Vagina (tissue), 2 donors: ENCODE measurements at regions not wholly inside any gene's neighbourhood (a gene's known extent, or its start where the extent isn't known, plus 50 kb on each side); places are given as distances from the start of the nearest gene placed in this dataset.

Source experiments
- DNase-seq, 2 donors: peaks; one replicate each; pipeline ENCODE4 v3.0.0-alpha.2; 2017; ENCODE audit errors: extremely low spot score in 2 of 2
- H3K27ac ChIP-seq: fragments of 200-600 bp; sonication (generic); one replicate; pipeline ENCODE4 v1.5.1; 2019
- H3K27me3 ChIP-seq: fragments of 200-600 bp; sonication (generic); one replicate; pipeline ENCODE4 v1.5.1; 2019
- H3K36me3 ChIP-seq, 2 donors: fragments of 200-600 bp; sonication (generic); one replicate each; pipeline ENCODE4 v1.5.1; 2017 to 2019
- H3K4me1 ChIP-seq: fragments of 200-600 bp; sonication (generic); one replicate; pipeline ENCODE4 v1.5.1; 2019
- H3K4me3 ChIP-seq, 2 donors: fragments of 200-600 bp; sonication (generic); 1 replicate in 1 of 2; 2 replicates in 1 of 2; pipeline ENCODE4 v1.5.1; 2016 to 2019
- H3K9me3 ChIP-seq: fragments of 200-600 bp; sonication (generic); one replicate; pipeline ENCODE4 v1.5.1; 2019
- CTCF ChIP-seq, 3 experiments: fragments of 450-650 bp in 2 of 3; fragments of 200-600 bp in 1 of 3; sonication (generic) in 1 of 3; IDR thresholded peaks; one replicate each; pipeline ENCODE4 v1.5.1; 2017 to 2019; ENCODE audit warnings: antibody characterized with exemption in 3 of 3, mild to moderate bottlenecking in 2 of 3, moderate library complexity in 2 of 3
- POLR2A ChIP-seq, 2 donors: fragments of 450-650 bp; IDR thresholded peaks; one replicate each; pipeline ENCODE4 v1.6.1; 2017; ENCODE audit warnings: antibody characterized with exemption in 2 of 2, mild to moderate bottlenecking in 2 of 2, moderate library complexity in 2 of 2
- POLR2AphosphoS5 ChIP-seq, 2 donors: sonication (generic); formaldehyde crosslinking; IDR thresholded peaks; one replicate each; pipeline ENCODE4 v1.9.0; 2017; ENCODE audit warnings: antibody characterized with exemption in 2 of 2, mild to moderate bottlenecking in 2 of 2, low read depth in 1 of 2; ENCODE audit not compliant: insufficient read depth in 1 of 2
- intact Hi-C: fragments of 100-400 bp; cut with DNase I; formaldehyde crosslinking; loops from one replicate; pipeline ENCODE4 v1.15.1; 2023

- H3K27ac ChIP-seq: no peak overlapping the region
- H3K36me3 ChIP-seq: no peaks in the 10 kb centered on the region
- no peaks in the 10 kb centered on the region for H3K9me3 ChIP-seq
- H3K4me1 ChIP-seq: no peaks in the 10 kb centered on the region
- DNase-seq: no peak
- TF ChIP-seq CTCF (IDR thresholded peaks at IDR 0.05): no peak
- no peak for TF ChIP-seq POLR2AphosphoS5 (IDR thresholded peaks at IDR 0.05; ENCODE audit: insufficient read depth in 1 of 2, low read depth in 1 of 2)
- TF ChIP-seq POLR2A (IDR thresholded peaks at IDR 0.05): no peak
- H3K27me3 ChIP-seq: no peaks in the 10 kb centered on the region
- no peak overlapping the region for H3K4me3 ChIP-seq
- intact Hi-C loops: no loop called here
Observed at GRCh38 chr1:221816899-221817298, 75.0 kb upstream of the DUSP10 start.

GRCh38 chr1:221815660-221816059 lies 73.8 kb upstream of the DUSP10 start:
- H3K9me3 ChIP-seq: no peaks in the 10 kb centered on the region
- H3K4me3 ChIP-seq: no peak overlapping the region
- intact Hi-C loops: no loop called here
- H3K27me3 ChIP-seq: no peaks in the 10 kb centered on the region
- no peaks in the 10 kb centered on the region for H3K4me1 ChIP-seq
- DNase-seq: no peak
- H3K27ac ChIP-seq: no peak overlapping the region
- TF ChIP-seq POLR2AphosphoS5 (IDR thresholded peaks at IDR 0.05; ENCODE audit: insufficient read depth in 1 of 2, low read depth in 1 of 2): peak in 1 of 2 donors; percentile 29
- TF ChIP-seq POLR2A (IDR thresholded peaks at IDR 0.05): no peak
- H3K36me3 ChIP-seq: no peaks in the 10 kb centered on the region

- Histone ChIP-seq H3K9me3 (no peaks in the 10 kb centered on the region), H3K27me3 (no peaks in the 10 kb centered on the region), H3K4me3 (no peak overlapping the region), H3K27ac (no peak overlapping the region), H3K4me1 (no peaks in the 10 kb centered on the region), H3K36me3 (no peaks in the 10 kb centered on the region)
- intact Hi-C loops: no loop called here
- DNase-seq: no peak
- TF ChIP-seq POLR2AphosphoS5 (IDR thresholded peaks at IDR 0.05; ENCODE audit: insufficient read depth in 1 of 2, low read depth in 1 of 2): no peak
- TF ChIP-seq CTCF (IDR thresholded peaks at IDR 0.05): no peak
- TF ChIP-seq POLR2A (IDR thresholded peaks at IDR 0.05): no peak
Observed at GRCh38 chr1:221813887-221814286, 72.0 kb upstream of the DUSP10 start.

- no peak for TF ChIP-seq POLR2AphosphoS5 (IDR thresholded peaks at IDR 0.05; ENCODE audit: insufficient read depth in 1 of 2, low read depth in 1 of 2)
- TF ChIP-seq POLR2A (IDR thresholded peaks at IDR 0.05): no peak
- no peak for TF ChIP-seq CTCF (IDR thresholded peaks at IDR 0.05)
- no peaks in the 10 kb centered on the region for H3K9me3 ChIP-seq
- H3K27ac ChIP-seq: no peak overlapping the region
- H3K4me3 ChIP-seq: no peak overlapping the region
- H3K36me3 ChIP-seq: no peaks in the 10 kb centered on the region
- intact Hi-C loops: no loop called here
- no peaks in the 10 kb centered on the region for H3K4me1 ChIP-seq
- DNase-seq: no peak
- H3K27me3 ChIP-seq: no peaks in the 10 kb centered on the region
Observed at GRCh38 chr1:221812905-221813597, 71.2 kb upstream of the DUSP10 start.

- no peak overlapping the region for H3K27ac ChIP-seq
- H3K27me3 ChIP-seq: no peaks in the 10 kb centered on the region
- TF ChIP-seq POLR2A (IDR thresholded peaks at IDR 0.05) (no peak), CTCF (IDR thresholded peaks at IDR 0.05) (no peak), POLR2AphosphoS5 (IDR thresholded peaks at IDR 0.05; ENCODE audit: insufficient read depth in 1 of 2, low read depth in 1 of 2) (no peak)
- DNase-seq: no peak
- no peaks in the 10 kb centered on the region for H3K9me3 ChIP-seq
- H3K4me3 ChIP-seq: no peak overlapping the region
- intact Hi-C loops: no loop called here
- H3K36me3 ChIP-seq: no peaks in the 10 kb centered on the region
- H3K4me1 ChIP-seq: no peaks in the 10 kb centered on the region
Observed at GRCh38 chr1:221812088-221812752, 70.3 kb upstream of the DUSP10 start.
